B cell (primary cell): ENCODE measurements at regions not wholly inside any gene's neighbourhood (a gene's known extent, or its start where the extent isn't known, plus 50 kb on each side); places are given as distances from the start of the nearest gene placed in this dataset.

Source experiments
- EZH2 ChIP-seq: IDR thresholded peaks from 2 replicates; pipeline ENCODE4 v1.6.1; 2012; ENCODE audit warnings: borderline replicate concordance, low read depth, mild to moderate bottlenecking, moderate library complexity, low read length; ENCODE audit not compliant: insufficient read depth, poor library complexity, severe bottlenecking
- TF ChIP-seq, protein P1 (sequence below): fragments of 200-600 bp; IDR thresholded peaks from one replicate; pipeline ENCODE4 v1.8.0; 2022; ENCODE audit warnings: antibody characterized with exemption, mild to moderate bottlenecking

DNA sequence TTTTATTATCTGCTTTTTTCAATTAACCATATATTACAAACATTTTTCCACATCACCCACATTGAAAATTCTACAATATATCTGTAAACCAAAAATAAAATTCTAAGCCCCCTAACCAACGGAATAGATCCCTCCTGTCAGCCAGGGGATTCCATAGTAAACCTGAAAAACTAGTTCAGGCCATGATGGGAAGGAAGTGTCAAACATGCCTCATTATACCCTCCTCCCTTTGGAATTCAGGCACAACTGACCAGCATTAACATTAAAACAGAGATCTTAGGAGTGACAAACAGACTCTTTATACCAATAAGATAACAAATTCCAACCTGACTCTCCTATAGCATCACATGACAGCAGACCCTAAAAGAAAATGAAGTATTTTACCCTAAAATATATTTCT, 113.7 kb upstream of the DMRT1 start:
- TF ChIP-seq EZH2: no peak
- TF ChIP-seq, protein P1, sequence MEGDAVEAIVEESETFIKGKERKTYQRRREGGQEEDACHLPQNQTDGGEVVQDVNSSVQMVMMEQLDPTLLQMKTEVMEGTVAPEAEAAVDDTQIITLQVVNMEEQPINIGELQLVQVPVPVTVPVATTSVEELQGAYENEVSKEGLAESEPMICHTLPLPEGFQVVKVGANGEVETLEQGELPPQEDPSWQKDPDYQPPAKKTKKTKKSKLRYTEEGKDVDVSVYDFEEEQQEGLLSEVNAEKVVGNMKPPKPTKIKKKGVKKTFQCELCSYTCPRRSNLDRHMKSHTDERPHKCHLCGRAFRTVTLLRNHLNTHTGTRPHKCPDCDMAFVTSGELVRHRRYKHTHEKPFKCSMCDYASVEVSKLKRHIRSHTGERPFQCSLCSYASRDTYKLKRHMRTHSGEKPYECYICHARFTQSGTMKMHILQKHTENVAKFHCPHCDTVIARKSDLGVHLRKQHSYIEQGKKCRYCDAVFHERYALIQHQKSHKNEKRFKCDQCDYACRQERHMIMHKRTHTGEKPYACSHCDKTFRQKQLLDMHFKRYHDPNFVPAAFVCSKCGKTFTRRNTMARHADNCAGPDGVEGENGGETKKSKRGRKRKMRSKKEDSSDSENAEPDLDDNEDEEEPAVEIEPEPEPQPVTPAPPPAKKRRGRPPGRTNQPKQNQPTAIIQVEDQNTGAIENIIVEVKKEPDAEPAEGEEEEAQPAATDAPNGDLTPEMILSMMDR: no peak
